ENCODE measurements at regions not wholly inside any gene's neighbourhood (a gene's known extent, or its start where the extent isn't known, plus 50 kb on each side); places are given as distances from the start of the nearest gene placed in this dataset.

GRCh38 chr4:17272154-17272553, 239.7 kb downstream of the QDPR start:
- TF ChIP-seq CTCF (IDR thresholded peaks at IDR 0.05) (no peak), POLR2A (IDR thresholded peaks at IDR 0.05) (no peak)
